ENCODE measurements at regions not wholly inside any gene's neighbourhood (a gene's known extent, or its start where the extent isn't known, plus 50 kb on each side); places are given as distances from the start of the nearest gene placed in this dataset.
"Not testable (repeated sequence)": the region's sequence is repeated elsewhere in the genome, so short reads cannot be mapped to it uniquely, and the experiment has no call there.

- DNase-seq (ENCODE audit: low read depth): no peak
- TF ChIP-seq CTCF (conservative IDR thresholded peaks at IDR 0.05; ENCODE audit: low read depth, low read length): no peak
- H3K4me3 ChIP-seq (ENCODE audit: low read depth, low read length): no peak overlapping the region
These were observed 253.3 kb downstream of the FAM72C start for GRCh38 chr1:143718524-143718923.

GRCh38 chr1:143718021-143718420 lies 253.8 kb downstream of the FAM72C start:
- no peak for DNase-seq (ENCODE audit: low read depth)
- H3K4me3 ChIP-seq (ENCODE audit: low read depth, low read length): no peak overlapping the region
- no peak for TF ChIP-seq CTCF (conservative IDR thresholded peaks at IDR 0.05; ENCODE audit: low read depth, low read length)

- H3K4me3 ChIP-seq (ENCODE audit: low read depth, low read length): no peak overlapping the region
- DNase-seq (ENCODE audit: low read depth): no peak
- TF ChIP-seq CTCF (conservative IDR thresholded peaks at IDR 0.05; ENCODE audit: low read depth, low read length): no peak
These were observed 254.4 kb downstream of the FAM72C start for GRCh38 chr1:143717434-143717833.

GRCh38 chr1:143714913-143715312 lies 256.9 kb downstream of the FAM72C start:
- not testable (repeated sequence) for H3K4me3 ChIP-seq (ENCODE audit: low read depth, low read length); DNase-seq (ENCODE audit: low read depth)

- DNase-seq (ENCODE audit: low read depth); H3K4me3 ChIP-seq (ENCODE audit: low read depth, low read length): not testable (repeated sequence)
- TF ChIP-seq CTCF (conservative IDR thresholded peaks at IDR 0.05; ENCODE audit: low read depth, low read length): peak; percentile 57
These were observed 262.1 kb downstream of the FAM72C start for GRCh38 chr1:143709606-143710259.

- DNase-seq (ENCODE audit: low read depth); H3K4me3 ChIP-seq (ENCODE audit: low read depth, low read length): not testable (repeated sequence)
These were observed 269.0 kb downstream of the FAM72C start for GRCh38 chr1:143702739-143703138.

GRCh38 chr1:143699731-143700130 lies 272.1 kb downstream of the FAM72C start:
- no peak for DNase-seq (ENCODE audit: low read depth)
- TF ChIP-seq CTCF (conservative IDR thresholded peaks at IDR 0.05; ENCODE audit: low read depth, low read length): no peak
- no peak overlapping the region for H3K4me3 ChIP-seq (ENCODE audit: low read depth, low read length)

- no peak overlapping the region for H3K4me3 ChIP-seq (ENCODE audit: low read depth, low read length)
- DNase-seq (ENCODE audit: low read depth): no peak
- no peak for TF ChIP-seq CTCF (conservative IDR thresholded peaks at IDR 0.05; ENCODE audit: low read depth, low read length)
These were observed 272.7 kb downstream of the FAM72C start for GRCh38 chr1:143699115-143699514.
